ENCODE measurements at regions not wholly inside any gene's neighbourhood (a gene's known extent, or its start where the extent isn't known, plus 50 kb on each side); places are given as distances from the start of the nearest gene placed in this dataset.

- TF ChIP-seq POLR2A (IDR thresholded peaks at IDR 0.05; ENCODE audit: control extremely low read depth in 1 of 2, low read depth in 2 of 2, low read length in 2 of 2) (no peak), SIN3A (conservative IDR thresholded peaks at IDR 0.05 in 1 of 2, IDR thresholded peaks at IDR 0.05 in 1 of 2; ENCODE audit: low read depth in 1 of 2, low read length in 2 of 2) (no peak), CREB1 (IDR thresholded peaks at IDR 0.05) (no peak)
These were observed 230.3 kb downstream of the INHBA start for GRCh38 chr7:41472427-41473125.
